ENCODE measurements at regions not wholly inside any gene's neighbourhood (a gene's known extent, or its start where the extent isn't known, plus 50 kb on each side); places are given as distances from the start of the nearest gene placed in this dataset.

DNA sequence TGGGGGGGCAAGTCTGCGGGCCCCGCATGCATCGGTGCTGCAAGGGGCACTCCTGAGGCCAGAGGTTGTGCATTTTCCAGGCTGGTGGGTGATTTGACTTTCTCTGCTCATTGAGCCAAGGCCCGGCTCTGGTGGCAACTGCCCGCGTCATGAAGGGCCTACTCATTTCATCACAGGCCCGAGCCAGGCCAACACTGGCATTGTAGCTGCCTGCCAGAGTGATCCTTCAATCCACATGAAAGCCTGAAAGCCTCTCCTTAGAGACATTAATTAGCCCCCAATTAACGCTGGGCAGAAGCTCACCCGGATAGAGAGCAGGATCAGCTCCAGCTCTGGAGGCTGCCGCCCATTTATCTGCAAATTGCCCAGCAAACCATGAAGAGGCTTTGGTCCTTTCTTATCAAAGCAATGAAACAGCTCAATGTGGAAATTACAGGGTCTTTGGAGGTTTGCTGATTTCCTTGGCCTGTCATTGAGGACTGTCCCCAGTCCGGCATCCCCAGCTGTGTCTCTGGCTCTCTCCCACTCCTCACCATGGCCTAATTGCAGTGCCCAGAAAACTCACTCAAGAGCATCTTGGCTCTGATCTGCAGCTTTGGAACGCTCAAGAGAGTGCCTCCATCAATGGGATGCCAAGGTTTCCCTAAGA is 50.4 kb upstream of the STUM start:
- Histone ChIP-seq H2AFZ (ENCODE audit: low read depth) (no peak overlapping the region), H3K9ac (no peak overlapping the region), H3K9me3 (no peaks in the 10 kb centered on the region), H3K4me3 (ENCODE audit: low read depth in 2 of 2, low read length in 1 of 2) (no peak overlapping the region), H3K27me3 (ENCODE audit: insufficient read depth) (no peaks in the 10 kb centered on the region; the same call in 1 of the 2 replicates), H4K20me1 (ENCODE audit: insufficient read depth) (no peaks in the 10 kb centered on the region), H3K4me2 (no peak overlapping the region), H3K4me1 (ENCODE audit: control insufficient read depth in 1 of 2, insufficient read depth in 2 of 2, low read depth in 1 of 2, low read length in 1 of 2) (peaks cover 0 to 11% of the 10 kb centered on the region in 2 experiments; a peak in 1 of 4 replicates), H3K9me2 (no peaks in the 10 kb centered on the region), H3F3A (replicated peaks; ENCODE audit: insufficient read depth) (no peaks in the 10 kb centered on the region), H3K79me2 (ENCODE audit: insufficient read depth) (no peaks in the 10 kb centered on the region), H3K36me3 (replicated peaks in 1 of 2; ENCODE audit: control insufficient read depth in 1 of 2, insufficient read depth in 2 of 2, low read length in 1 of 2) (no peaks in the 10 kb centered on the region), H3K27ac (ENCODE audit: low read depth in 2 of 2, low read length in 1 of 2) (no peak overlapping the region)
- no peak for DNase-seq
- 69% methylated on average over 9 of the region's 12 CpGs for WGBS (ENCODE audit: low lambda C conversion rate)
- ChIA-PET POLR2A (no interaction called here), CTCF (interaction anchor here (1.2 to 1.9 kb wide), 2 partner anchors 50 to 73 kb away, joined by 3 to 4 read pairs; no protein-coding TSS in a partner anchor)
- TF ChIP-seq NFIC (IDR thresholded peaks at IDR 0.05; ENCODE audit: borderline replicate concordance) = no peak
- no peak for TF ChIP-seq GABPA (IDR thresholded peaks at IDR 0.05; ENCODE audit: low read depth)
- TF ChIP-seq YY1 (IDR thresholded peaks at IDR 0.05; ENCODE audit: low read depth) = no peak
- no peak for TF ChIP-seq TEAD4 (IDR thresholded peaks at IDR 0.05; ENCODE audit: borderline replicate concordance, insufficient read depth)
- TF ChIP-seq, protein P1, sequence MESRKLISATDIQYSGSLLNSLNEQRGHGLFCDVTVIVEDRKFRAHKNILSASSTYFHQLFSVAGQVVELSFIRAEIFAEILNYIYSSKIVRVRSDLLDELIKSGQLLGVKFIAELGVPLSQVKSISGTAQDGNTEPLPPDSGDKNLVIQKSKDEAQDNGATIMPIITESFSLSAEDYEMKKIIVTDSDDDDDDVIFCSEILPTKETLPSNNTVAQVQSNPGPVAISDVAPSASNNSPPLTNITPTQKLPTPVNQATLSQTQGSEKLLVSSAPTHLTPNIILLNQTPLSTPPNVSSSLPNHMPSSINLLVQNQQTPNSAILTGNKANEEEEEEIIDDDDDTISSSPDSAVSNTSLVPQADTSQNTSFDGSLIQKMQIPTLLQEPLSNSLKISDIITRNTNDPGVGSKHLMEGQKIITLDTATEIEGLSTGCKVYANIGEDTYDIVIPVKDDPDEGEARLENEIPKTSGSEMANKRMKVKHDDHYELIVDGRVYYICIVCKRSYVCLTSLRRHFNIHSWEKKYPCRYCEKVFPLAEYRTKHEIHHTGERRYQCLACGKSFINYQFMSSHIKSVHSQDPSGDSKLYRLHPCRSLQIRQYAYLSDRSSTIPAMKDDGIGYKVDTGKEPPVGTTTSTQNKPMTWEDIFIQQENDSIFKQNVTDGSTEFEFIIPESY (IDR thresholded peaks at IDR 0.05; ENCODE audit: borderline replicate concordance, low read depth) = no peak
- TF ChIP-seq ELF1 (IDR thresholded peaks at IDR 0.05) = no peak
- TF ChIP-seq, protein P2, sequence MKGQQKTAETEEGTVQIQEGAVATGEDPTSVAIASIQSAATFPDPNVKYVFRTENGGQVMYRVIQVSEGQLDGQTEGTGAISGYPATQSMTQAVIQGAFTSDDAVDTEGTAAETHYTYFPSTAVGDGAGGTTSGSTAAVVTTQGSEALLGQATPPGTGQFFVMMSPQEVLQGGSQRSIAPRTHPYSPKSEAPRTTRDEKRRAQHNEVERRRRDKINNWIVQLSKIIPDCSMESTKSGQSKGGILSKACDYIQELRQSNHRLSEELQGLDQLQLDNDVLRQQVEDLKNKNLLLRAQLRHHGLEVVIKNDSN (IDR thresholded peaks at IDR 0.05; ENCODE audit: borderline replicate concordance, low read depth) = no peak
- no peak for TF ChIP-seq EZH2phosphoT487 (IDR thresholded peaks at IDR 0.05; ENCODE audit: borderline replicate concordance, low read depth)
- TF ChIP-seq, protein P3, sequence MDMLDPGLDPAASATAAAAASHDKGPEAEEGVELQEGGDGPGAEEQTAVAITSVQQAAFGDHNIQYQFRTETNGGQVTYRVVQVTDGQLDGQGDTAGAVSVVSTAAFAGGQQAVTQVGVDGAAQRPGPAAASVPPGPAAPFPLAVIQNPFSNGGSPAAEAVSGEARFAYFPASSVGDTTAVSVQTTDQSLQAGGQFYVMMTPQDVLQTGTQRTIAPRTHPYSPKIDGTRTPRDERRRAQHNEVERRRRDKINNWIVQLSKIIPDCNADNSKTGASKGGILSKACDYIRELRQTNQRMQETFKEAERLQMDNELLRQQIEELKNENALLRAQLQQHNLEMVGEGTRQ (IDR thresholded peaks at IDR 0.05; ENCODE audit: borderline replicate concordance, low read depth, low read length) = no peak
- no peak for TF ChIP-seq POLR2AphosphoS5 (IDR thresholded peaks at IDR 0.05; ENCODE audit: low read depth, low read length)
- TF ChIP-seq RAD21 (IDR thresholded peaks at IDR 0.05; ENCODE audit: low read length) = no peak
- TF ChIP-seq, protein P4, sequence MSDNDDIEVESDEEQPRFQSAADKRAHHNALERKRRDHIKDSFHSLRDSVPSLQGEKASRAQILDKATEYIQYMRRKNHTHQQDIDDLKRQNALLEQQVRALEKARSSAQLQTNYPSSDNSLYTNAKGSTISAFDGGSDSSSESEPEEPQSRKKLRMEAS (IDR thresholded peaks at IDR 0.05; ENCODE audit: low read depth) = no peak

DNA sequence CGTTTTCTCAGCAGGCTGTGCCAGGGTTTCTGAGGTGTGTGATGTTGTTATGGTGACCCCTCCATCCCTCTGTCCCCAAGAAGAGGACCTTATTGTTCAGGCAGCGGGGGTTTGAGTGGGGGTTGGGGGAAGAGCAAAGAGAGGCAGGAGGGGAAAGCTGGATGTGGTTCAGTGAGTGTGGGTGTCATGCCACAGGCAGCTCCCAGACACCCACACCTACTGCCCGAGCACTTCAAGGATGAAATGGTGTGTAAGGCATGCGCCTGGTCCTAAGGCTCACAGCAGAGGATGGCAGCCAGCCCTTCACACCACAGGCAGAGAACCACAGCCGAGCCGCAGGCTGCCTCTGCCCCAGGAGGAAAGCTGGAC is 49.9 kb upstream of the STUM start:
- H2AFZ ChIP-seq (ENCODE audit: low read depth) = no peak overlapping the region
- 31% methylated on average over 4 of the region's 6 CpGs for WGBS (ENCODE audit: low lambda C conversion rate)
- no peaks in the 10 kb centered on the region; the same call in 1 of the 2 replicates for H3K27me3 ChIP-seq (ENCODE audit: insufficient read depth)
- no peaks in the 10 kb centered on the region for H3K9me3 ChIP-seq
- no peaks in the 10 kb centered on the region for H3K36me3 ChIP-seq (replicated peaks in 1 of 2; ENCODE audit: control insufficient read depth in 1 of 2, insufficient read depth in 2 of 2, low read length in 1 of 2)
- no peak overlapping the region for H3K27ac ChIP-seq (ENCODE audit: low read depth in 2 of 2, low read length in 1 of 2)
- H3K4me2 ChIP-seq = no peak overlapping the region
- POLR2A ChIA-PET = no interaction called here
- H3K4me1 ChIP-seq (ENCODE audit: control insufficient read depth in 1 of 2, insufficient read depth in 2 of 2, low read depth in 1 of 2, low read length in 1 of 2) = peaks cover 0 to 11% of the 10 kb centered on the region in 2 experiments; a peak in 1 of 4 replicates
- DNase-seq = no peak
- no peaks in the 10 kb centered on the region for H4K20me1 ChIP-seq (ENCODE audit: insufficient read depth)
- H3K9me2 ChIP-seq = no peaks in the 10 kb centered on the region
- CTCF ChIA-PET = interaction anchor here (1.9 kb wide), 1 partner anchor 49 kb away, joined by 4 read pairs; no protein-coding TSS in a partner anchor
- H3K9ac ChIP-seq = no peak overlapping the region
- no peaks in the 10 kb centered on the region for H3F3A ChIP-seq (replicated peaks; ENCODE audit: insufficient read depth)
- H3K4me3 ChIP-seq (ENCODE audit: low read depth in 2 of 2, low read length in 1 of 2) = no peak overlapping the region
- TF ChIP-seq, protein P5, sequence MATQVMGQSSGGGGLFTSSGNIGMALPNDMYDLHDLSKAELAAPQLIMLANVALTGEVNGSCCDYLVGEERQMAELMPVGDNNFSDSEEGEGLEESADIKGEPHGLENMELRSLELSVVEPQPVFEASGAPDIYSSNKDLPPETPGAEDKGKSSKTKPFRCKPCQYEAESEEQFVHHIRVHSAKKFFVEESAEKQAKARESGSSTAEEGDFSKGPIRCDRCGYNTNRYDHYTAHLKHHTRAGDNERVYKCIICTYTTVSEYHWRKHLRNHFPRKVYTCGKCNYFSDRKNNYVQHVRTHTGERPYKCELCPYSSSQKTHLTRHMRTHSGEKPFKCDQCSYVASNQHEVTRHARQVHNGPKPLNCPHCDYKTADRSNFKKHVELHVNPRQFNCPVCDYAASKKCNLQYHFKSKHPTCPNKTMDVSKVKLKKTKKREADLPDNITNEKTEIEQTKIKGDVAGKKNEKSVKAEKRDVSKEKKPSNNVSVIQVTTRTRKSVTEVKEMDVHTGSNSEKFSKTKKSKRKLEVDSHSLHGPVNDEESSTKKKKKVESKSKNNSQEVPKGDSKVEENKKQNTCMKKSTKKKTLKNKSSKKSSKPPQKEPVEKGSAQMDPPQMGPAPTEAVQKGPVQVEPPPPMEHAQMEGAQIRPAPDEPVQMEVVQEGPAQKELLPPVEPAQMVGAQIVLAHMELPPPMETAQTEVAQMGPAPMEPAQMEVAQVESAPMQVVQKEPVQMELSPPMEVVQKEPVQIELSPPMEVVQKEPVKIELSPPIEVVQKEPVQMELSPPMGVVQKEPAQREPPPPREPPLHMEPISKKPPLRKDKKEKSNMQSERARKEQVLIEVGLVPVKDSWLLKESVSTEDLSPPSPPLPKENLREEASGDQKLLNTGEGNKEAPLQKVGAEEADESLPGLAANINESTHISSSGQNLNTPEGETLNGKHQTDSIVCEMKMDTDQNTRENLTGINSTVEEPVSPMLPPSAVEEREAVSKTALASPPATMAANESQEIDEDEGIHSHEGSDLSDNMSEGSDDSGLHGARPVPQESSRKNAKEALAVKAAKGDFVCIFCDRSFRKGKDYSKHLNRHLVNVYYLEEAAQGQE (IDR thresholded peaks at IDR 0.05; ENCODE audit: low read depth, low read length) = no peak
- H3K79me2 ChIP-seq (ENCODE audit: insufficient read depth) = no peaks in the 10 kb centered on the region
